GM23338 (cell line): ENCODE measurements at regions not wholly inside any gene's neighbourhood (a gene's known extent, or its start where the extent isn't known, plus 50 kb on each side); places are given as distances from the start of the nearest gene placed in this dataset.

Experiments used
- ATAC-seq: fragments of 200-7000 bp; cut with Tn5 transposase; 3 replicates; pipeline ENCODE4 v1.9.1; 2020
- DNase-seq: peaks from one replicate; pipeline ENCODE4 v3.0.0-alpha.2; 2015; ENCODE audit warnings: low spot score
- H2AFZ ChIP-seq: fragments of 200-600 bp; sonication (generic); 2 replicates; pipeline ENCODE4 v1.8.0; 2016; ENCODE audit warnings: antibody characterized with exemption, mild to moderate bottlenecking, moderate library complexity
- H3F3A ChIP-seq: fragments of 200-600 bp; sonication (generic); replicated peaks from 2 replicates; pipeline ENCODE4 v1.8.0; 2017; ENCODE audit warnings: antibody characterized with exemption, mixed run types, low read depth
- H3K27ac ChIP-seq: fragments of 200-600 bp; sonication (generic); 2 replicates; pipeline ENCODE4 v1.6.1; 2016; ENCODE audit warnings: low read depth
- H3K27me3 ChIP-seq: fragments of 200-600 bp; sonication (generic); 2 replicates; pipeline ENCODE4 v1.8.0; 2016; ENCODE audit warnings: mild to moderate bottlenecking, mixed run types, moderate library complexity; ENCODE audit not compliant: insufficient read depth
- H3K36me3 ChIP-seq: fragments of 200-600 bp; sonication (generic); 2 replicates; pipeline ENCODE4 v1.8.0; 2016; ENCODE audit warnings: mild to moderate bottlenecking; ENCODE audit not compliant: insufficient read depth
- H3K4me1 ChIP-seq: fragments of 200-600 bp; sonication (generic); 2 replicates; pipeline ENCODE4 v1.8.0; 2016; ENCODE audit warnings: mild to moderate bottlenecking, moderate library complexity; ENCODE audit not compliant: insufficient read depth
- H3K4me2 ChIP-seq: fragments of 200-600 bp; sonication (generic); 2 replicates; pipeline ENCODE4 v1.7.1; 2017; ENCODE audit warnings: mixed run types
- H3K4me3 ChIP-seq: fragments of 200-600 bp; sonication (generic); 2 replicates; pipeline ENCODE4 v1.6.1; 2016; ENCODE audit warnings: mixed run types
- H3K79me2 ChIP-seq: fragments of 200-600 bp; sonication (generic); replicated peaks from 2 replicates; pipeline ENCODE4 v1.8.0; 2017; ENCODE audit warnings: mild to moderate bottlenecking; ENCODE audit not compliant: insufficient read depth
- H3K9me2 ChIP-seq: fragments of 200-600 bp; sonication (generic); 2 replicates; pipeline ENCODE4 v1.8.0; 2017; ENCODE audit not compliant: insufficient read depth
- H4K20me1 ChIP-seq: fragments of 200-600 bp; sonication (generic); replicated peaks from 2 replicates; pipeline ENCODE4 v1.8.0; 2017; ENCODE audit warnings: mild to moderate bottlenecking; ENCODE audit not compliant: insufficient read depth
- H3K27ac Mint-ChIP-seq: 2 replicates; pipeline ENCODE4 v1.8.0; 2020; ENCODE audit warnings: inconsistent platforms, mild to moderate bottlenecking, moderate library complexity, mixed read lengths
- H3K27me3 Mint-ChIP-seq: 3 replicates; pipeline ENCODE4 v1.8.0; 2022; ENCODE audit warnings: low read depth, mild to moderate bottlenecking, moderate library complexity, mixed read lengths, inconsistent platforms; ENCODE audit not compliant: insufficient read depth, poor library complexity
- H3K36me3 Mint-ChIP-seq: 3 replicates; pipeline ENCODE4 v1.8.0; 2021; ENCODE audit warnings: low read depth, mild to moderate bottlenecking, inconsistent platforms, moderate library complexity, mixed read lengths
- H3K4me1 Mint-ChIP-seq: 3 replicates; pipeline ENCODE4 v1.8.0; 2020; ENCODE audit warnings: mild to moderate bottlenecking, inconsistent platforms, mixed read lengths
- H3K4me3 Mint-ChIP-seq: 3 replicates; pipeline ENCODE4 v1.8.0; 2021; ENCODE audit warnings: moderate library complexity, mild to moderate bottlenecking, inconsistent platforms, mixed read lengths
- H3K9me3 Mint-ChIP-seq: 3 replicates; pipeline ENCODE4 v1.8.0; 2020; ENCODE audit warnings: moderate library complexity, mild to moderate bottlenecking, inconsistent platforms, mixed read lengths
- CREB1 ChIP-seq: fragments of 250-450 bp; sonication (Bioruptor Pico); IDR thresholded peaks from 2 replicates; pipeline ENCODE4 v1.5.0; 2020; ENCODE audit warnings: low read depth, mild to moderate bottlenecking, moderate library complexity
- EZH2phosphoT487 ChIP-seq: fragments of 200-600 bp; sonication (generic); IDR thresholded peaks from one replicate; pipeline ENCODE4 v1.8.1; 2018; ENCODE audit warnings: antibody characterized with exemption; ENCODE audit not compliant: unreplicated experiment
- POLR2AphosphoS5 ChIP-seq: IDR thresholded peaks from 2 replicates; pipeline ENCODE4 v1.6.1; 2016; ENCODE audit warnings: antibody characterized with exemption, low read depth
- STAT1 ChIP-seq: IDR thresholded peaks from one replicate; pipeline ENCODE4 v1.6.1; 2016; ENCODE audit warnings: antibody characterized with exemption; ENCODE audit not compliant: unreplicated experiment
- ZNF114 ChIP-seq: fragments of 250-450 bp; sonication (Bioruptor Pico); IDR thresholded peaks from 2 replicates; pipeline ENCODE4 v1.5.0; 2020; ENCODE audit warnings: mild to moderate bottlenecking, moderate library complexity
- ZNF331 ChIP-seq: fragments of 250-450 bp; sonication (Bioruptor Pico); IDR thresholded peaks from 2 replicates; pipeline ENCODE4 v1.5.0; 2020; ENCODE audit warnings: low read depth, mild to moderate bottlenecking, moderate library complexity
- TF ChIP-seq, protein P1 (sequence below): fragments of 250-450 bp; sonication (Bioruptor Pico); IDR thresholded peaks from 2 replicates; pipeline ENCODE4 v1.5.0; 2020; ENCODE audit warnings: mild to moderate bottlenecking, moderate library complexity
- TF ChIP-seq, protein P2 (sequence below), 2 experiments: fragments of 200-600 bp in 1 of 2; sonication (generic) in 1 of 2; conservative IDR thresholded peaks; 2 replicates each; pipeline versions ENCODE4 v1.5.1 to v1.6.1; 2016 to 2017; ENCODE audit warnings: antibody characterized with exemption in 2 of 2, low read depth in 2 of 2, mild to moderate bottlenecking in 2 of 2, moderate library complexity in 1 of 2

DNA sequence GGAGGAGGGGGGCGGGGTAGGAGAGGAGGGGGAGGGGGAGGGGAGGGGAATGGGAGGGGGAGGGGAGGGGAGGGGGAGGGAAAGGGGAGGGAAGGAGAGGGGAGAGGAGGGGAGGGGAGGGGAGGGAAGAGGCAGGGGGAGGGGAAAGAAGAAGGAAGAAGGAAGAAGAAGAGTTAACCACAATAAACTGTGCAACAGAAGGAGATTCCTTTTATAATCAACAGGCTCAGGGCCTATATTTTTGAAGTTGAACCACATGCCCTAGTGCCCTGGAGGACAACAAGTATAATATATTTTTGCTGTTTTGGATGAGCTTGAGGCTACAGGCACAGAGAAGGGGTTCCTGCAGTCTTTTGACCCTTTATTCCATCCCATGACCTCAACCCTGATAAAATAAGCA is 228.2 kb upstream of the IRF2BP2 start (continued):
- TF ChIP-seq, protein P1, sequence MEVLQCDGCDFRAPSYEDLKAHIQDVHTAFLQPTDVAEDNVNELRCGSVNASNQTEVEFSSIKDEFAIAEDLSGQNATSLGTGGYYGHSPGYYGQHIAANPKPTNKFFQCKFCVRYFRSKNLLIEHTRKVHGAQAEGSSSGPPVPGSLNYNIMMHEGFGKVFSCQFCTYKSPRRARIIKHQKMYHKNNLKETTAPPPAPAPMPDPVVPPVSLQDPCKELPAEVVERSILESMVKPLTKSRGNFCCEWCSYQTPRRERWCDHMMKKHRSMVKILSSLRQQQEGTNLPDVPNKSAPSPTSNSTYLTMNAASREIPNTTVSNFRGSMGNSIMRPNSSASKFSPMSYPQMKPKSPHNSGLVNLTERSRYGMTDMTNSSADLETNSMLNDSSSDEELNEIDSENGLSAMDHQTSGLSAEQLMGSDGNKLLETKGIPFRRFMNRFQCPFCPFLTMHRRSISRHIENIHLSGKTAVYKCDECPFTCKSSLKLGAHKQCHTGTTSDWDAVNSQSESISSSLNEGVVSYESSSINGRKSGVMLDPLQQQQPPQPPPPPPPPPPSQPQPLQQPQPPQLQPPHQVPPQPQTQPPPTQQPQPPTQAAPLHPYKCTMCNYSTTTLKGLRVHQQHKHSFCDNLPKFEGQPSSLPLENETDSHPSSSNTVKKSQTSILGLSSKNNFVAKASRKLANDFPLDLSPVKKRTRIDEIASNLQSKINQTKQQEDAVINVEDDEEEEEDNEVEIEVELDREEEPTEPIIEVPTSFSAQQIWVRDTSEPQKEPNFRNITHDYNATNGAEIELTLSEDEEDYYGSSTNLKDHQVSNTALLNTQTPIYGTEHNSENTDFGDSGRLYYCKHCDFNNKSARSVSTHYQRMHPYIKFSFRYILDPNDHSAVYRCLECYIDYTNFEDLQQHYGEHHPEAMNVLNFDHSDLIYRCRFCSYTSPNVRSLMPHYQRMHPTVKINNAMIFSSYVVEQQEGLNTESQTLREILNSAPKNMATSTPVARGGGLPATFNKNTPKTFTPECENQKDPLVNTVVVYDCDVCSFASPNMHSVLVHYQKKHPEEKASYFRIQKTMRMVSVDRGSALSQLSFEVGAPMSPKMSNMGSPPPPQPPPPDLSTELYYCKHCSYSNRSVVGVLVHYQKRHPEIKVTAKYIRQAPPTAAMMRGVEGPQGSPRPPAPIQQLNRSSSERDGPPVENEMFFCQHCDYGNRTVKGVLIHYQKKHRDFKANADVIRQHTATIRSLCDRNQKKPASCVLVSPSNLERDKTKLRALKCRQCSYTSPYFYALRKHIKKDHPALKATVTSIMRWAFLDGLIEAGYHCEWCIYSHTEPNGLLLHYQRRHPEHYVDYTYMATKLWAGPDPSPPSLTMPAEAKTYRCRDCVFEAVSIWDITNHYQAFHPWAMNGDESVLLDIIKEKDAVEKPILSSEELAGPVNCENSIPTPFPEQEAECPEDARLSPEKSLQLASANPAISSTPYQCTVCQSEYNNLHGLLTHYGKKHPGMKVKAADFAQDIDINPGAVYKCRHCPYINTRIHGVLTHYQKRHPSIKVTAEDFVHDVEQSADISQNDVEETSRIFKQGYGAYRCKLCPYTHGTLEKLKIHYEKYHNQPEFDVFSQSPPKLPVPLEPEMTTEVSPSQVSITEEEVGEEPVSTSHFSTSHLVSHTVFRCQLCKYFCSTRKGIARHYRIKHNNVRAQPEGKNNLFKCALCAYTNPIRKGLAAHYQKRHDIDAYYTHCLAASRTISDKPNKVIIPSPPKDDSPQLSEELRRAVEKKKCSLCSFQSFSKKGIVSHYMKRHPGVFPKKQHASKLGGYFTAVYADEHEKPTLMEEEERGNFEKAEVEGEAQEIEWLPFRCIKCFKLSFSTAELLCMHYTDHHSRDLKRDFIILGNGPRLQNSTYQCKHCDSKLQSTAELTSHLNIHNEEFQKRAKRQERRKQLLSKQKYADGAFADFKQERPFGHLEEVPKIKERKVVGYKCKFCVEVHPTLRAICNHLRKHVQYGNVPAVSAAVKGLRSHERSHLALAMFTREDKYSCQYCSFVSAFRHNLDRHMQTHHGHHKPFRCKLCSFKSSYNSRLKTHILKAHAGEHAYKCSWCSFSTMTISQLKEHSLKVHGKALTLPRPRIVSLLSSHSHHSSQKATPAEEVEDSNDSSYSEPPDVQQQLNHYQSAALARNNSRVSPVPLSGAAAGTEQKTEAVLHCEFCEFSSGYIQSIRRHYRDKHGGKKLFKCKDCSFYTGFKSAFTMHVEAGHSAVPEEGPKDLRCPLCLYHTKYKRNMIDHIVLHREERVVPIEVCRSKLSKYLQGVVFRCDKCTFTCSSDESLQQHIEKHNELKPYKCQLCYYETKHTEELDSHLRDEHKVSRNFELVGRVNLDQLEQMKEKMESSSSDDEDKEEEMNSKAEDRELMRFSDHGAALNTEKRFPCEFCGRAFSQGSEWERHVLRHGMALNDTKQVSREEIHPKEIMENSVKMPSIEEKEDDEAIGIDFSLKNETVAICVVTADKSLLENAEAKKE (CRISPR knock-in tag): no peak

DNA sequence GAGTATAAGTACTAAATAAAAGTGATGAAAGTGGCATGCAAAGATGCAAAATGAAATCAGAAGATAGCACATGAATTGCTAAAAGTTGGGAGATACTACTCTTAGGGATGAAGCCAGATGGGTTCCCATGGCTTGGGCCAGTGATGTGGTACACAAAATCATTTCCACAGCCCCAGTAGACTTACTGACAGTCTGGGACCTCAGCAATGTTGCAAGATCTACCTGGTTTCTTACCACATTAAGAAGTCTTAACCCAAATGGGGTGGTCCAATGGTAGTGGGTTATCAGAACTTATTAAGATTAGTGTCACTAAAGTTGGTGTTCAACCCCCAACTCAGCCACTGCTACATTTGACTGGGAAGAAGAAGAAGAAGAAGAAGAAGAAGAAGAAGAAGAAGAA is 227.7 kb upstream of the IRF2BP2 start:
- H3K4me3 Mint-ChIP-seq: no peak overlapping the region
- peaks cover 7% of the 10 kb centered on the region; the same call in 1 of the 3 replicates for H3K36me3 Mint-ChIP-seq
- H3F3A ChIP-seq: no peaks in the 10 kb centered on the region
- H3K36me3 ChIP-seq: no peaks in the 10 kb centered on the region
- no peak overlapping the region for H3K27ac ChIP-seq
- H3K9me2 ChIP-seq: peaks cover 7% of the 10 kb centered on the region; the same call in 1 of the 2 replicates
- no peak overlapping the region for H2AFZ ChIP-seq
- ATAC-seq (no peak), DNase-seq (no peak)
- peaks cover 8% of the 10 kb centered on the region for H3K27me3 Mint-ChIP-seq
- no peak overlapping the region for H3K4me3 ChIP-seq
- no peaks in the 10 kb centered on the region for H3K27me3 ChIP-seq
- H3K27ac Mint-ChIP-seq: no peak overlapping the region
- H3K79me2 ChIP-seq: no peaks in the 10 kb centered on the region
- no peaks in the 10 kb centered on the region for H3K4me1 ChIP-seq
- H3K4me2 ChIP-seq: no peak overlapping the region
- H3K4me1 Mint-ChIP-seq: no peaks in the 10 kb centered on the region
- H3K9me3 Mint-ChIP-seq: peaks cover 14% of the 10 kb centered on the region; the same call in 2 of the 3 replicates
- no peaks in the 10 kb centered on the region for H4K20me1 ChIP-seq
- TF ChIP-seq CREB1 (CRISPR knock-in tag) (no peak), EZH2phosphoT487 (no peak), POLR2AphosphoS5 (no peak), STAT1 (no peak), ZNF331 (CRISPR knock-in tag) (no peak), ZNF114 (CRISPR knock-in tag) (no peak)
- TF ChIP-seq, protein P2, sequence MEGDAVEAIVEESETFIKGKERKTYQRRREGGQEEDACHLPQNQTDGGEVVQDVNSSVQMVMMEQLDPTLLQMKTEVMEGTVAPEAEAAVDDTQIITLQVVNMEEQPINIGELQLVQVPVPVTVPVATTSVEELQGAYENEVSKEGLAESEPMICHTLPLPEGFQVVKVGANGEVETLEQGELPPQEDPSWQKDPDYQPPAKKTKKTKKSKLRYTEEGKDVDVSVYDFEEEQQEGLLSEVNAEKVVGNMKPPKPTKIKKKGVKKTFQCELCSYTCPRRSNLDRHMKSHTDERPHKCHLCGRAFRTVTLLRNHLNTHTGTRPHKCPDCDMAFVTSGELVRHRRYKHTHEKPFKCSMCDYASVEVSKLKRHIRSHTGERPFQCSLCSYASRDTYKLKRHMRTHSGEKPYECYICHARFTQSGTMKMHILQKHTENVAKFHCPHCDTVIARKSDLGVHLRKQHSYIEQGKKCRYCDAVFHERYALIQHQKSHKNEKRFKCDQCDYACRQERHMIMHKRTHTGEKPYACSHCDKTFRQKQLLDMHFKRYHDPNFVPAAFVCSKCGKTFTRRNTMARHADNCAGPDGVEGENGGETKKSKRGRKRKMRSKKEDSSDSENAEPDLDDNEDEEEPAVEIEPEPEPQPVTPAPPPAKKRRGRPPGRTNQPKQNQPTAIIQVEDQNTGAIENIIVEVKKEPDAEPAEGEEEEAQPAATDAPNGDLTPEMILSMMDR (conservative IDR thresholded peaks at IDR 0.05; ENCODE audit: low read depth in 2 of 2): no peak
- TF ChIP-seq, protein P1 (CRISPR knock-in tag): no peak
